PC-3 (cell line): ENCODE measurements at regions not wholly inside any gene's neighbourhood (a gene's known extent, or its start where the extent isn't known, plus 50 kb on each side); places are given as distances from the start of the nearest gene placed in this dataset.

Experiments used
- EZH2 ChIP-seq: fragments of 300-600 bp; sonication (generic); IDR thresholded peaks from one replicate; pipeline ENCODE4 v1.6.1; 2017; ENCODE audit warnings: antibody characterized with exemption, mild to moderate bottlenecking, low read length; ENCODE audit not compliant: unreplicated experiment
- EZH2phosphoT487 ChIP-seq: fragments of 300-600 bp; sonication (generic); IDR thresholded peaks from 2 replicates; pipeline ENCODE4 v1.6.1; 2018; ENCODE audit warnings: mild to moderate bottlenecking, antibody characterized with exemption, low read length, borderline replicate concordance
- TF ChIP-seq, protein P1 (sequence below): fragments of 300-600 bp; sonication (generic); conservative IDR thresholded peaks from 2 replicates; pipeline ENCODE4 v1.5.1; 2017; ENCODE audit warnings: antibody characterized with exemption, low read depth, mild to moderate bottlenecking, low read length

DNA sequence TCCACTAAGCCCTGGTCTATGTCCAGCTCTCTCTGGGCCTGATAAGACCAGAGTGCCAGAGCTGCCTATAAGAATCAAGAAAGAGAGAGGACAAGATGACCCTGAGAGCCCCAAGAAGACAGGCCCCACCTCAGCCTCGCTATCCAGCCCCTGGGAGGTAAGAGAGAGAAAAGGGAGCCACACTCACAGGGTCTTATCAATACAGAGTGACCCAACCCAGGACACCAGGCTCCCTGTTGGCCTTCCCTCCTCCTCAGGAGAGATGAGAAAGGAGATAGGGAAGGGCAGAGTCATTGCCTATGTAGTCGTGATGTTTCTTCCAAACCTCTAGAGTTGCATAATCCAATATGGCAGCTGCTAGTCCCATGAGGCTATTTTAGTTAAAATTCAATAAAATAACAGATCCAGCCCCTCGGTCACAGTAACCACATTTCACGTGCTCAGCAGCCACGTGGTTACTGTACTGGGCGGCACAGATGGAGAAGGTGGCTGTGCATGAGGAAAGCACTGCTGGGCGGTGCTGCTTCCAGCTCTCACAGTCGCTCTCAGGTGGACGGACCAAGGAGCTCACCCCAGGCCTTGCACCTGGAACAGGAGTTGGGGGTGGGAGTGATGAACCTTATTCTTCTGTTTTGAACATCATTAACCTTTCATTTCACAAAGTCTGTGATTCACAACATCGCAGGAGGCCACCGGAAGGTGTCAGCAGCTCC lies 525.8 kb downstream of the SHQ1 start:
- TF ChIP-seq EZH2: no peak
- TF ChIP-seq, protein P1, sequence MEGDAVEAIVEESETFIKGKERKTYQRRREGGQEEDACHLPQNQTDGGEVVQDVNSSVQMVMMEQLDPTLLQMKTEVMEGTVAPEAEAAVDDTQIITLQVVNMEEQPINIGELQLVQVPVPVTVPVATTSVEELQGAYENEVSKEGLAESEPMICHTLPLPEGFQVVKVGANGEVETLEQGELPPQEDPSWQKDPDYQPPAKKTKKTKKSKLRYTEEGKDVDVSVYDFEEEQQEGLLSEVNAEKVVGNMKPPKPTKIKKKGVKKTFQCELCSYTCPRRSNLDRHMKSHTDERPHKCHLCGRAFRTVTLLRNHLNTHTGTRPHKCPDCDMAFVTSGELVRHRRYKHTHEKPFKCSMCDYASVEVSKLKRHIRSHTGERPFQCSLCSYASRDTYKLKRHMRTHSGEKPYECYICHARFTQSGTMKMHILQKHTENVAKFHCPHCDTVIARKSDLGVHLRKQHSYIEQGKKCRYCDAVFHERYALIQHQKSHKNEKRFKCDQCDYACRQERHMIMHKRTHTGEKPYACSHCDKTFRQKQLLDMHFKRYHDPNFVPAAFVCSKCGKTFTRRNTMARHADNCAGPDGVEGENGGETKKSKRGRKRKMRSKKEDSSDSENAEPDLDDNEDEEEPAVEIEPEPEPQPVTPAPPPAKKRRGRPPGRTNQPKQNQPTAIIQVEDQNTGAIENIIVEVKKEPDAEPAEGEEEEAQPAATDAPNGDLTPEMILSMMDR: no peak
- TF ChIP-seq EZH2phosphoT487: no peak
